GM10266 (cell line): ENCODE measurements at regions not wholly inside any gene's neighbourhood (a gene's known extent, or its start where the extent isn't known, plus 50 kb on each side); places are given as distances from the start of the nearest gene placed in this dataset.
"Not testable (repeated sequence)": the region's sequence is repeated elsewhere in the genome, so short reads cannot be mapped to it uniquely, and the experiment has no call there.

ENCODE experiments used
- DNase-seq: peaks from one replicate; pipeline ENCODE4 v3.0.0; 2012; ENCODE audit errors: extremely low spot score
- CTCF ChIP-seq: IDR thresholded peaks from 2 replicates; pipeline ENCODE4 v1.5.1; 2012; ENCODE audit warnings: mild to moderate bottlenecking, low read depth; ENCODE audit not compliant: control insufficient read depth, insufficient read depth; ENCODE audit errors: missing control alignments

- TF ChIP-seq CTCF = no peak
Observed at GRCh38 chr16:5234295-5235050, 136.9 kb upstream of the EEF2KMT start.

GRCh38 chr16:5231246-5231759, 133.7 kb upstream of the EEF2KMT start:
- TF ChIP-seq CTCF = no peak
- DNase-seq = no peak

More at GRCh38 chr16:5234295-5235050, 136.9 kb upstream of the EEF2KMT start:
- DNase-seq = no peak

- TF ChIP-seq CTCF = no peak
- DNase-seq = no peak
Observed at GRCh38 chr16:5228369-5228768, 130.8 kb upstream of the EEF2KMT start.

- DNase-seq = no peak
- no peak for TF ChIP-seq CTCF
Observed at GRCh38 chr16:5225931-5226655, 128.5 kb upstream of the EEF2KMT start.

GRCh38 chr16:5222761-5223160, 125.2 kb upstream of the EEF2KMT start:
- no peak for DNase-seq
- TF ChIP-seq CTCF = no peak

- not testable (repeated sequence) for DNase-seq
Observed at GRCh38 chr16:5221831-5222230, 124.2 kb upstream of the EEF2KMT start.

- TF ChIP-seq CTCF = no peak
- no peak for DNase-seq
Observed at GRCh38 chr16:5220705-5221104, 123.1 kb upstream of the EEF2KMT start.
